Amniotic stem cell (primary cell): ENCODE measurements at regions not wholly inside any gene's neighbourhood (a gene's known extent, or its start where the extent isn't known, plus 50 kb on each side); places are given as distances from the start of the nearest gene placed in this dataset.

ENCODE experiments used
- DNase-seq: peaks from one replicate; lab custom pipeline; 2025; lab: John Stamatoyannopoulos, UW

DNA sequence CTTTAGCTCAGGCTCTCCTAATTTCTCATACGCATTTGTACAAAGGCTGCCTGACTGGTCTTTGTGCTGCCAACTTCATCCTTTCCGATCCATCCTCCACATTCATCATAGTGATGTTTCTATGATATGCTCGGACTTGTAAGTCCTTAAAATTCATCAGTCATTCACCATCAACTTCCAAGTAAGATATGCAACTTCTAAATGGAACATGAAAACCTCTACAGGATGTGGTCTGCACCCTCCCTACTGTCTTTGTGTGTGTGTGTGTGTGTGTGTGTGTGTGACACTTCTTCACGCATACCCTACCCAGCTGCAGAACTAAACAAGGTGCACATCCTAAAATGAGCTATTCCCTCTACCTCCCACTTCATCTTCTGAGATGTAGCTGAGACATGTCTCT is 397.9 kb upstream of the NR5A2 start:
- no peak for DNase-seq

DNA sequence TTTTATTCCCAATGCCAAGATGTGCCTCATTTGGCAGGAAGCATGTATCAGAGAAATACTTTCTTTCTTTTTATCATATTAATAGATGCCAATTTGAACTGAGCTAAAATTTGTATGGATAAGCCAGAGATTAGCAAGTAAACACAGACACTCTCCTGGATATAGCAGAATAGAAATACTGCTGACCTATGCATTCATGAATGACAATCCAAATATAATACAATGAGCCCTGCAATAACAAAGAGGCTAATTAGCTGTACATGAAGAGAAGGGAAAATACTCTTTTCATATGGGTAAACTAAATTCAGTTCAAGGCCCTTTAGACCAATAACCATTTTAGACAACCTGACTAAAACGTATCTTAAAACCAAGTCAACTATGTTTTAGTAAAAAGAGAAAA is 388.1 kb upstream of the NR5A2 start:
- no peak for DNase-seq

DNA sequence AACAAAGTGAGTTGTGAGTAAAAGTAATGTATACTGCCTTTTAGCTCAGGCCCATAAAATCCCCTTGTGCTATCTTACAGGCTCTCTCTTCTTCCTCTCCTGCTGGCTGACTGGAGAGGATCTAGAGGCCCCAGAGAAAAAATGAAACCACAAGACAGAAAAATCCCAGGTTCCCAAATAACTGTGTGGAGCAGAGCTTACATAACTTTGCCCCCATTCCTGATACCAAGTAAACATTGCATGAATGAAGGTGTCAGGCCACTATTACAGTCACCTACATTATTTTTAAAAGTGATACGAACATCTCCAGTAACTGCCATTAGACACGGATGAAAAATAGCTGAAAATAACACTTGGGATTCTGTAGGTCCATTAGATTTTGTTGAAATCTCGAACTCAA is 386.0 kb upstream of the NR5A2 start:
- no peak for DNase-seq

DNA sequence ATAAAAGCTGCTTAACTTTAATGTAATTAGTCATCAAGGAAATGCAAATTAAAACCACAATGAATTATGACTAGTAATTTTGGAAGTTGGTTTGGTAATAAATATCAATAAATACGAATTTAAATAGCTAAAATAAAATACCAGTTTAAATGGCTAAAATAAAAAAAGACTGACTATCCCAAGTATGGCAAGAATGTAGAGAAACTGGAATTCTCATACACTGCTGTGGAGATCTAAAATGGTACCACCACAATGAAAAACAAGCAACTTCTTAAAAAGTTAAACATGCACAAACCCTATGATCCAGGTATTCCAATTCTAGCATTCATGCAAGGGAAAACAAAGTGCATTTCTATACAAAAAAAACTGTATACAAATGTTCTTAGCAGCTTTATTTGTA is 382.6 kb upstream of the NR5A2 start:
- no peak for DNase-seq

DNA sequence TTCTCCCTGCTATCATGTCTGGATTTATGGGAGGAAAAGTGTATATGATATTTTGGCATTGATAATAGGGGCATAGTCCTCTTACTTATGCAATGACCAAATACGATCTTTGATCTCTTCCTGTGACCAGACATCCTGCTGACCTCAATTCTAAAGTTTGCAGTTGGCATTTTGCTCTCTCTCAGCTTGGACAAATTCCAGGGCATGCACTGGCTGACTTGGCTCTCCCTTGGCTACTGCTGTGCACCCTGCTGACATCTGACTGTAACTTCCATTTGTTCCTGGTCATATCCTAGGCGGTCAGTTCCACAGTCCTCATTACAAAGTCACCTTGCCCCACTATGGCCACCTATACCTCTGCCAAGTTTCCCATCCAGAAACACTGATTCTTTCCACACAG is 380.7 kb upstream of the NR5A2 start:
- no peak for DNase-seq

DNA sequence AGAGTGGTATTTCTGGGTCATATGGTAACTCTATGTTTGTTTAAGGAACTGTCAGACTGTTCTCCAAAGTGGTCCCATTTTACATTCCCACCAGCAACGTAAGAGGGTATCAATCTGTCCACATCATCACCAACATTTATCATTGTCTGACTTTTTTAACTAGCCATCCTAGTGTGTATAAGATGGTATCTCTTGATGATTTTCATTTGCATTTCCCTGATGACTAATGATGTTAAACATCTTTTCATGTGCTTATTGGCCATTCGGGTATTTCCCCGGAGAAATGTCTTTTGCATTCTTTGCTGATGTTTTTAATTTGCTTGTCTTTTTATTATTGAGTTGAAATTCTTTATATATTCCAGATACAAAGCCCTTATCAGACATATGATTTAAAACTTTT is 370.1 kb upstream of the NR5A2 start:
- DNase-seq = no peak

DNA sequence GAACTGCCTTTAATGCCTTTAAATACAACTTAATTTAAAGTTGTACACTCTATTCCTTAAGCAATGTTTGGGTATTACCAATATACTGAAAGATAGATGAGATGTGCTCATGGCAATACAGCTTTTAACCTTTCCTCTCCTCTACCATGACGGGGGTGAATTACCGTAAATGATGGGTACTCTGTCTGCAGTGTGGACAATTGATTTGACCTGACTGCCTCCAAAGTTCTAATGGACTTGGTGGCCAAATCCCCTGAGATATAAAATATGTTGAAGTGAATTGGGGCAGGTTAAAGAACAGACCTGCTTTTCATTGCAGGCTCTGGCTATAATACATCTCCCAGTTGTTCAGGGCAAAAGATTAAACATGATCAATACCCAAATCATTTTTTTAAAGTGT is 367.4 kb upstream of the NR5A2 start:
- DNase-seq = no peak

DNA sequence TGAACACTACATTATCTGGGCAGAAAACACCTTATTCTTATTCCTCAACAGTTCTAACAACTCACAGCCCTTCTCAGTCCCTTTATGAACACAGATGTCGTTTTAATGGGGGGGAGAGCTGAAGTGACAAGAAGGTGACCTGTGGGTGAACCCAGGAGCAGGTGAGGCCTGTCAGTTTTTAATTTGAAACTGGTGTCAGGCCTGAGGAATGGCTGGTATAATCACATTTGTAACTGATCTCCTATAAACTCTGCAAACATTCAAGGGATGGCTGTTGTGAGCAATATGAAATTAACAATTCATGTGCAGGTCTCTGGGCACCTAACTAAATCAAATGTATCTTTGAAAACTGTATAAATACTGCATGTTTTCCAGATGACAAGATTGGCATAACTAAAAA is 362.1 kb upstream of the NR5A2 start:
- no peak for DNase-seq

DNA sequence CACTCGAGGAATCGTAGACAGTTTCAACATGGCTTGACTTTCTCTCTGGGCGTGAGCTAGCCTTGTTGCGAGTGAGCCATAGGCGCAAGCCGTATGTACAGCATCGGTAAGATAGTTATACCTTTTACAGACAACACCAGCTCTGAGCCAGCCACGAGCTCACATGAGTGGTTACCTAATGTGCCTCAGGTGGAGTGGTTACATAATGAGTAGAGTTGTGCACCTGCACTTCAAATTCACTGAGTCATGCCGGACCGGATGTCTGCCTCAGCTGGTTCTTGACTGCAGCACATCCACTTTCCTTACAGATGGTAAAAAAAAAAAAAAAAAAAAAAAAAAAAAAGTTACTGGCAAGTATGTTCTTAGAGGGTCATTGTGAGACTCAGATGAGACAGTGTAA is 360.4 kb upstream of the NR5A2 start:
- DNase-seq = no peak

DNA sequence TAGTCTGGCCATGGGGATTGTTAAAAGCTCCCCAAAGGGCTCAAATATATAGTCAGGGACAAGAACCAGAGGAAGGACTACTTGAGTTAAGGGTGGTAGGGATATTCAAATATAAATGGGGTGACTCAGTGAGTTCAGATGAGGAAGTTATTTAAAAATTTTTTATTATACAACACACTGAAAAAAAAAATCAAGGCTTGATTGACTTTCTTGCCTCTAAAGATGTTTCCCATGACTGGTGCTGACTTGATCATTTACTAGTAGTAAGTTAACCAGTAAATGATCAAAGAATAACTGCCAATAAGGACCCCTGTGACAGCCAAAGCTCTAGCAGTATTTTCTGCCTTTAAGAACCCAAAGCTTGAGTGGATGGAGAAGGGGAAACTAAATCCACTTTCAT is 357.6 kb upstream of the NR5A2 start:
- no peak for DNase-seq

DNA sequence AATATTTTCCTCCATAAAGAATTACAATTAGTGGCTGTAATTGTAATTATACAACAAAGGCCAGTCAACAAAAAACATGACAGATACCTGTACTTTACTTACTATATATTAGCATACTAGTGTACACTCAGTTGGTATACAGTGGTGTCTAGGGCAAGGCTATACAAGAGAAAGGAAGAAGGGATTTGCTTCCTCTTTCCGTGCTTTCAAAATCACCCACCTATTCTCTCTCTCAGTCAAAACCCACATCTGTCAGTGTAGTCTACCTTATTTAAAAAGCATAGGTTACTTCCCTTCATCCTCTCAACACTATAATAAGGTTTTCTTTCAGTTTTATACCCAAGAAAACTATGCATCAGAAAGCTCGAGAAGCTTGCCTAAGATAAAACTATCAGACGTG is 355.8 kb upstream of the NR5A2 start:
- DNase-seq = no peak

DNA sequence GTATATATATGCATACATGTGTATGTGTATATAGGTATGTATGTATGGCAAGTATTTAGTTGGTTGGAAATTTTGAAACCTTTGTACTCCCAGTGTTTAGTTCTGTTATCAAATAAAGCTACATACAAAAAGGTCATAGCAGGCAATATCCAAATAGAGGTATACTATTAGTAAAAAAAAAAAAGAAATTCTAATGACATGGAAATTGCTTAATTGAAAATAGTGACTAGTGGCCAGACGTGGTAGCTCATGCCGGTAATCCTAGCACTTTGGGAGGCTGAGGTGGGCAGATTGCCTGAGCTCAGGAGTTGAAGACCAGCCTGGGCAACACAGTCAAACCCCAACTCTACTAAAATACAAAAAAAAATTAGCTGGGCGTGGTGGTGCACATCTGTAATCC is 351.6 kb upstream of the NR5A2 start:
- DNase-seq = no peak

DNA sequence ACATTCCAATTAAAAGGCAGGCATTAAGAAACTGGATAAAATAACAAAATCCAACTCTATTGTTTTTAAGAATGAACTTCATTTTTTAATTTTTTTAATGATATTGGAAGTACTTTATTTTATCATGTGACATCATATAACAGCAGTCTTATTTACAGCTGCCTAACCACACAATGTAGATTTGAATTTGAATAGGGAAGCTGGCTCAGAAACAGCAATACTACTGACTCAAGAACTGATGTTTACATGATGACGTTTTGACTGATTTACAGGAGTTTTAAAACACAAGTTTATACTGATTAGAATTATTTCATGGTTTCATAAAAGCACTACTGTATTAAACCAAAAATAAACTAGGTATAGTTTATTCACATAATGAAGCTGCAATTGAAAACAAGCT is 348.7 kb upstream of the NR5A2 start:
- no peak for DNase-seq

DNA sequence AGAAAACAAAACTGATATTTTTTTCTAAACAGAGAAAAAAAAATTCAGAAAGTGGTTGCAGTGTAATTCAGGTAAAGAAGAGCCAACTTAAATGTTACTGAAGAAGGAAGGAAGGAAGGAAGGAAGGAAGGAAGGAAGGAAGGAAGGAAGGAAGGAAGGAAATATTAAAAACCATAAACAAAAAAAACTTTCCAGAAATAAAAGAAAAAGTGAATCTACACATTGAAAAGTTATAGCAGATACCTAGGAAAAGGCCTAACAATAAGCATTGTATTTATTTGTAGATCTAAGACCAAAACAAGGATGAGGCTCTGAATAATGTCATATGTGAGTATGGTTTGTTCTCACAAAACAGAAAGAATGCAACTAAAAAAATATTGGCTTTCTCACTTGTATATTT is 345.4 kb upstream of the NR5A2 start:
- no peak for DNase-seq

DNA sequence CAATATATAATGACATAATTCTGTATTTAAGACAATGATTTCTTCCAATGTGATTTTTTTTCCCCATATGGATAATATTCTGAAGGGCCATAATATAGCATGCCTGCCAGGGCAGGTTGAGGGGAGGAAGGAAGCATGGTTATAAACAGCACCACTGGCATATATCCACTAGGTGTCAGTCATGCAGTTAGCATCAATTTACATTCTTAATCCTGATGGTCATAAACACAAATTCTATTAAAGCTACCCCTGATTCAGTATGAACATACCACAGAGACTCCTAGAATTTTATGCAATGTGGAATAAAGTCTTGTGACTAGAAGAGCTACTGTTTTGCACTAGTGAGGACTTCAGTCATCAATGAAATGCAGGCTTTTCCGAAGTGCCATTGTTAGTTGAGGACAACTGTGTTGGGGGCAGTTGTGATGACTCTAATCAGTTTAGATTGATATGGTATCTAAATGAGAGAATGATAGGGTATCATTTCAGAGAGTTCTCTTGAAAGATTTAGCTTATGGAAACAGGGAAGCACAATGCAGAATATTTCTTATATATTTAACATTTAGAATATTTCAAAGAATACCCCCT is 342.7 kb upstream of the NR5A2 start:
- DNase-seq = peak; percentile 50

DNA sequence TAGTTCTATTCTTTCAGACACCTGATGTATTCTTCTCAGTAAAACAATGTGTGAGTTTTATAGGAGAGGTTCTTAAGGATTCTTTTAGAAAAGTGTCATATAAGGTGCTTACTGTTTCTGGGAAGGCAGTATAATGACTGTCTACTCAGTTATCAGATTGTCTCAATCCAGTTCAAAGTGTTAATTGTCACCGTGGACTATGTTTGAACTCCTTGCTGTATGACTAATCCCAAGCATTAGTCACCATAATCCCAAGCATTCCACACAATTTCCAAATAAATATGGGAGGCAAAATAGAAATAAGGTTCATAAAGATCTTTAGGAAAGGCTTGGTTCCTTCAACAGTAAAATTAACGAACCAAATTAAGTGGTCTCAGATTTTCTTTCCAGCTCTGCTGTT is 342.1 kb upstream of the NR5A2 start:
- no peak for DNase-seq

DNA sequence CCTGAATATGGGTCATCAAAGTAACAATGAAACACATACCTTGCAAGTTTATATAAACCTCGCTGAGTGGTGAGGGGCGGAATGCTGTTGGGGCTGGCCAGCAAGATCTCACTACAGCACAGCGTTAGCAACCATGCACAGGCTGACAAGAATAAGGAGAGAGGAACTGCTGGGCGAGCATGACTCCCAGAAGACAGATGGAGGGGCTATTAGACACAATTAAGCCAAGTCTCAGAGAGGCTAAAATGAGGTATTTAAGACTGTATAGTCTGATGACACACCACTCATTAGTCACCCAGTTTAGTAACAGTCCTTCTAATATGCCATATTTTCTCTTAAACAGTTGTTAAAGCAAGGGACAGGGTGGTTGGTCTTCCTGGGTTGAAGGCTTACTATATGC is 340.2 kb upstream of the NR5A2 start:
- no peak for DNase-seq

DNA sequence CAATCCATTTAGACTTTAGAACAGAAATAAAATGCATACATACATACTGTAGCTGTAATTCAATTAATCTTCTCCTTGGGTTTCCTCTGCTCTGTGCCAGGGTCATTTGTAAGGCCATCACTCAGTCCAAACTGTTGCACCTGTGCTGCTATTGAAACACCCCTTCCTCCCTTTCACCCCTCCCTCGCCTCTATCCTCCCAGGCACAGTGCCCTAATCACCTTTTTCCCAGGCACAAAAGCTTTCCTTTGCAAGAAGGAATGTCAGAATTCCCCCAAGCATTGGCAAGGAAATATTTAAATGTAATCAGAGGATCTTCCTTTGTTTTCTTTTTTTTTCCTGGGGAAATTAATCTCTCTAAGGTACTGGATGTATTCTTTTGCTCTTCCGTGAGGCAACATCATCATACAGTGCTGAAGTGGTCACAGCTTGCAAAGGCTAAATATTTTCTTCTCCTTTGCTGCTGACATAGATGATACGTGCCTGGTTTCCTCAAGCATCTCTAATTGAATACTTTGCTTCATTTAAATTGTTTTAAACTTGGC is 339.3 kb upstream of the NR5A2 start:
- DNase-seq = no peak

DNA sequence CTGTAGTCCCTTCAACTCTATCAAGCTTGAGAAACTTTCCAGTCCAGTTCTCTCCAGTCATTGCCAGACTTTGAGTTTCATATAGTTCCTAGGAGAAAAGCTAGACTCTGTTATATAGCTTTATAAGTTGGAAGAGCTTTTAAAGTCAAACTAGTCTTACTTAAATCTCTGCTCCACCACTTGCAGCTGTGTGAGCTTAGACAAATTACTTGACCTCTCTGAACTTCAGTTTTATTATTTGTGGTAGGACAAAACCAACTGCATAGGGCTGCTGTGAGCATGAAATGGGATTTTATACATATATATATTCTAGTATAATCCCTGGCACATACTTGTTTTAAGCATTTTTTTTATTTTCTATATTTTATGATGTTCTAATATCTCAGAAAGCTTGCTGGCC is 338.7 kb upstream of the NR5A2 start:
- no peak for DNase-seq

DNA sequence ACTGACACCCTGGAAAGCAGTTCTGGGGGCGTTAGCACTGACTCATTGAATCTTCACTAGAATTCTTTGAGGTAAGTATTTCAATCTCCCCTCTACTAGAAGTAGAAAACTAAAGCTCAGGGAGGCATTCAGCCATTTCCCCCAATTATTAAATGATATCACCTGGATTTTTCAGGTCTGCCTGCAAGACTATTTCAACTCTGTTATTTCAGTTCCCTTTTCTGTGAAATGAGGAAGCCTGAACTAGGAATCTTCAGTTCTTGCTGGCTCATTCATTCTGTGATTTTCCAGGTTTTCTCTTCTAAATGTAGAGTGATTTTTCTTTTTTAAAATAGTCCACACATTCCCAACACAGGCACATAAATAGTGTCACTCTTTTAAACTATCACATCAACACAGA is 337.0 kb upstream of the NR5A2 start:
- no peak for DNase-seq

DNA sequence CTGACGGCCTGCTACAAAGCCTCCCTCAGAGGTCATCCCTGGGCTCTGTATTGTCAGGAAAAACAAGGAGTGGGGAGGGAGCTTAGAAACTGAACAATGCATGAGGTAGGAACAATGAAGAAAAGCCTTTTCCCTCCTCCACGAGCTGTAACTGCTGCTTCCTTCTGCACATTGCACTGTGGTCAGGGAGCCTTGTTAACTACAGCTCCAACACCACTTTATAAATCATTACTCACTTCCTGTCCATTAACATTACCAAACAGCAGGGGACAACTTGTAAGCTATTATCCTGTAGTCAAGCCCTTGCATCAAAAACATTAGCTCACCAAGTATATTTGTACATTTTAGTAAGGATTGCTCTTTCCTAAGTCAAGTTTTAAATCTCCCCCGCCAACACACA is 336.0 kb upstream of the NR5A2 start:
- DNase-seq = no peak

DNA sequence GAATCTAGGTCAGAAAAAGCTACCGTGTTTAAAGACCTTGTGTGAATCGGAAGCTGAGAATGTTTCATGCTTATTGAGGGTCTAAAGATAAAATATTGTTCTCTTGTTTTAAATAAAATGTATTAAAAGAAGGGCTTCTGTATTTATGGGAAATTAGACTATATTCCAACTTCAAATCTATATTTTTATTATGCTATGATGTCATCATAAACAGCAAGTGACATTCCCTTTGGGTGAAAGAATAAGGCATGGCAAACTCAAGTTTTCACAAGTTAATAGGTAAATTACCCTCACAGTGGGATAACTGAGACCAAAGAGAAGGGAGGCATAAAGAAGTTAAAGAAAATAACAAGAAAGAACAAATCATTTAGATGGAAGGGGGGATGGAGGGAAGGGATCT is 333.8 kb upstream of the NR5A2 start:
- no peak for DNase-seq

DNA sequence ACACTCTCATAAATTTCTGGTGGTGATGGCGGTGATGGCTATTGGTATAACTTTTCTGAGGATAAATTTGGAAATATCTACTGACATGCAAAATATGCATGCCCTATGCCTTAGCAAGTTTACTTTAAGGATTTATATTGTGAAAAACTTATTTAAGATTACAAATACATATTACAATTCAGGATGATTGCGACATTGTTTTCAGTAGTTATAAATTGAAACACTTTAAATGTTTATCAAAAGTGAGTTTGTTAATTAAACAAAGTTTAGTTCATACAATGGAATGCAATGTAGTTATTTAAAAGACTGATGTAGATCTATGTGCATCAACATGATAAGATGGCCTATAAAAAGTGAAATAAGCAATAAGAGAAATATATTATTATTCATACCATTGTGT is 331.3 kb upstream of the NR5A2 start:
- no peak for DNase-seq

DNA sequence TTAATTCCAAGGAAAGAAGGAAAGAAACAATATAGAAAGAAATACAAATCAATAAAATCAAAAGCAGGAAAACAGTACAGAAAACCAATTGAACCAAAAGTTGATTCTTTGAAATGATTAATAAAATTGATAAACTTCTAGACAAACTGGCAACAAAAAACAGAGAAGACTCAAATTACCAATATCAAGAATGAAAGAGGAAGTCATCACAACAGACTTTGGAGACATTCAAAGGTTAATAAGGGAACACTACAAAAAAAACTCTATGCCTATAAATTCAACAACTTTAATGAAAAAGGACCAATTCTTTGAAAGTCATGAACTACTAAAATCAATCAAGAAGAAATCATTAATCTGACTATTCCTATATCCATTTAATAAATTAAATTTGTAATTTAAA is 329.3 kb upstream of the NR5A2 start:
- DNase-seq = no peak

DNA sequence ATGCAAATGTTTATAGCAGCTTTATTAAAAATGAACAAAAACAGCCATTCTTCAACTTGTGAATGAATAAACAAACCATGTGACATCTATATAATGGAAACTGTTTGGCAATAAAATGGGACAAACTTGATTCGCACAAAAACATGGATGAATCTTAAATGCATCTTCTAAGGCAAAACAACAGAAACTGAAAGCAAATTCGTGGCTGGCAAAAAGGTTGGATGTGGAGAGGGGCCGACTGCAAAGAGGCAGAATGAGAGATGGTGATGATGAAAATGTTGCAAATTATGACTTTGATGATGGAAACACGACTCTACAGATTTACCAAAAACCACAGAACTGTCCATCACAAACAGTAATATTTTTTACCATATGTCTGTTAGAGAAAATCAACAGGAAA is 327.0 kb upstream of the NR5A2 start:
- no peak for DNase-seq
